TTC549 (cell line): ENCODE measurements at regions not wholly inside any gene's neighbourhood (a gene's known extent, or its start where the extent isn't known, plus 50 kb on each side); places are given as distances from the start of the nearest gene placed in this dataset.
"Not testable (repeated sequence)": the region's sequence is repeated elsewhere in the genome, so short reads cannot be mapped to it uniquely, and the experiment has no call there.

Source experiments
- FAIRE-seq: peaks from 2 replicates; lab custom pipeline; 2012; peaks lifted over from hg19 to GRCh38; lab: Jason Lieb, UNC

DNA sequence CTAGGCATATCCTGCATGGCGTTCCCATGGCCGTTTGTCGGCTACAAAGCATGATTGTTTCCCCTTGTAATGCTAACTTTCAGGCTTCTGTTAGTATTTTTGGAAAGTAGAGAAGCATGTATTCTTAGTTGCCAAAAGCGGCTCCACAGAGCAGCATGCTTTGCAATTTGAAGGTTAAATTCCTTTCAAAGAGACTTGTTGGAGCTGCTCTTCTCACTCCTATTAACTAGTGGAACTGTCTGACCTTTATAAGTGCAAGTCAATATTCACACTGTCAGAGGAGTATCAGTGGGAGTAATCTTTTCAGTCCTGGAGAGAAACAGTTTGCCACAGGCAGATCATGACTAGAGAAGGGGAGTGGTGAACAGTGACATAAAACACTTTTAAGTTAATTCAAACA is 656.1 kb upstream of the NOVA1 start:
- FAIRE-seq = no peak

DNA sequence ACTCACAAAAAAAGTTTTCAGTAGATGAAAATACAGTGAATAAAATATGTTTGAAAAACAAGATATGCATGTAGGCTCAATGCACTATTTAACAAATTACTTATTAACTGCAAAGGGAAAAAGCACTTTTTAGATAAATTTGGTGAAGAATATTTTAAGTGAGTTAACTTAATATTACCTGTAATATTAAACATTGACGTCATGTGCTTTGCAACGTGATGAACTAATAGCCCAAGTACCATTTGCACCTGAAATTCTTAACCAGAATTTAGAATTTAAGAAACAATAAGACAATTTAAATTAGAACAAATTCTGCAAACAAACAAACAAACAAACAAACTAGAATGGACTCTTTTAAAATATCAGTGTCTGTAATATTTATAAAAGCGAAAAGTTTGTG is 659.0 kb upstream of the NOVA1 start:
- FAIRE-seq = no peak

DNA sequence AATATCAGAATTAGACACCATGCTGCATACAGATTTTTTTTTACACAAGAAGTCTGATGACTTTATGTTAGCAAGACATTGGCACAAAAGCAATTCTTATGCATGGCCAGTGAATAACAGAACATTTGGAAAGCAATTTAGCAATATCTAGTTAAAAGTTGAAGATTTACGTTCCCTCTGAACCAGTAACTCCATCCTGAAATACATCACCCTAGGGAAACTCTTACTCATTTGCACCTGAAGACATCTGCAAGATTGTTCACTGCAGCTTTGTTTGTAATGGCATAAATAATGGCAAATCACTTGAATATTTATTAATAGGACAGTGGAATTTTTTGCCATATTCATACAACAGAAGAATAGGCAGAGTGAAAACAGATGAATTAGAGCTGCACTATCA is 670.0 kb upstream of the NOVA1 start:
- no peak for FAIRE-seq

DNA sequence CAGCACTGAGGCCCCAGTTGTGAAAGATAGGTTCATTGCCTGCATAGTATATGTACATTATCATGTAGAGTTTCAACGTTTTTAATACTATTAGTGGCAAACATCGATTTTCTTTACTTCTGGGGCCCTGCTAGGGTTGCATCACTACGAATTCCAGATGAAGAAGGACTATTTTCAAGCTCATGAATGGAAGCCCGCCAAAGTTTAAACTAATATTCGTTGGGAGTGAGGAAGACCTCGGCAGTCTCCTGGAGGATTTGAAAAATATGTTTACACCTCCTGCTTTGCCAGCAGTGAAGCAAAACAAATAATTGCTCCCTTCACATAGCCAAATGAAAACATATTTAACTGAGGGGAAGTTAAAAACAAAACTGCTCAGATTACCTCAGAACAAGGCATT is 672.9 kb upstream of the NOVA1 start:
- no peak for FAIRE-seq

DNA sequence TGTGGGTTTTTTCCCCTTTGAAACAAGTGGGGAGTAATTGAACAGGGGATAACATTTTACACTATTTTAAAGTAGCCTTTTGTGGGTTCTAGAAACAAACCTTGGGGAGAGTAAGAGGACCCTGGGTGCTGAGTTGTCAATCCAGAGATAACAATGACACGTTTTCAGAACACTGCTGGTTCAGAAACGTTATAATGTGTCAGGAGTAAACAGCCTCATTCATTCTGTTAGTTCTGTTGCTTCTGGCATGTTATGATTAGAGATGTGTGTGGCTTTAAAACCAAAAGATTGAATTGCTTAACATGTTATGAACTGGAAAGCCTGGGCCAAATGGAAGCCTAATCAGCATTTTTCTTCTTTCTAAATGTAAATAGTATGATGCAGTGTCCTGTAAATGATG is 680.5 kb upstream of the NOVA1 start:
- FAIRE-seq = no peak

DNA sequence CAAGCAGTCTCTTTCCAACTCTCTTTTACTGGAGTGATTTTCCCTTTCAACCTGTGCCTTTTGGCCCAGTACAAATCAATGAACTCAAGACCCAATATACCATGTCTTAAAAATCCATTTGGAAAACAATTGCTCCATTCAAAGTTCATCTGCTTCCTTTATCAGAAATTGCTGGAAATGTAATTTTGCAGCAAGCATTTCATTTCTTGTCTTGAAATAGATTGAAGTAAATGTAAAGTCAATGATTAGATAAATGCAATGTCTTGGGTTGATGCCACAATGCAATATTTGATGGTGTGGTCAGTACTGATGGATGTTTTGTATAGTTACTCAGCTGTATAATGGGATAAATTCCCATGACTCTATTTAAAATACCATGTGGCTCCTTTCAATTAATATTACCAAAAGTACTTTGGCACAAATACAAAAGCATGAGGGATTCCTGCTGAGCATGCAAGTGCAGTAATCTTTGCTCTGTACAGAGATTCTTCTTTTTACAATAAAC is 707.7 kb upstream of the NOVA1 start:
- FAIRE-seq = no peak

DNA sequence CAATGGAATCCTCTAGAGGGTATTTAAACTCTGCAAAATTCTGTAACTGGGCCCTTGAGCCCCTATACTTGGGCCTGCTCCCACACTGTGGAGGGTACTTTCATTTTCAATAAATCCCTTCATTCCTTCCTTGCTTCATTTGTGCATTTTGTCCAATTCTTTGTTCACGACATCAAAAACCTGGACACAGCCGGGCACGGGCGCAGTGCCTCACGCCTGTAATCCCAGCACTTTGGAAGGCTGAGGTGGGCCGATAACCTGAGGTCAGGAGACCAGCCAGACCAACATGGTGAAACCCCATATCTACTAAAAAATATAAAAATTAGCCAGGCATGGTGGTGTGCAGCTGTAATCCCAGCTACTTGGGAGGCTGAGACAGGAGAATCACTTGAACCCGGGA is 714.9 kb upstream of the NOVA1 start:
- FAIRE-seq = not testable (repeated sequence)

DNA sequence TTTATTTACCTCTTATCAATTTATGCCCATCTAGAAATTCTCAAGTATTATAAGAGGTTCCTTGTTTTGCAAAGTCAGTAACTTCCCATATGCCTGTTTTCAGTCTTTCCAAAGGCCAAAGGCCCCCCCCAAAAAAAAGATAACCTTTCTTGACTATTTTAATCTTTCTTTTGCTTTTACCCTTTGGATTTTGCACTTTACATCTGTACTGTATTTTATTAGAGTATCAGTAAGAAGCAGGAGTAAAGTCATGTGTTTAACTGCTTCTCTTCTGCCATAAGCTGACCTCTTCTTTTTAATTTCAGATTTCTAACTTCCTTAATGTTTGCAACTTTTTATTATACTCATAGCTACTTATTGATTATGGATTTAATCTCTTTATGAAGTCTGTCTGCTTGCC is 716.4 kb upstream of the NOVA1 start:
- FAIRE-seq = no peak

DNA sequence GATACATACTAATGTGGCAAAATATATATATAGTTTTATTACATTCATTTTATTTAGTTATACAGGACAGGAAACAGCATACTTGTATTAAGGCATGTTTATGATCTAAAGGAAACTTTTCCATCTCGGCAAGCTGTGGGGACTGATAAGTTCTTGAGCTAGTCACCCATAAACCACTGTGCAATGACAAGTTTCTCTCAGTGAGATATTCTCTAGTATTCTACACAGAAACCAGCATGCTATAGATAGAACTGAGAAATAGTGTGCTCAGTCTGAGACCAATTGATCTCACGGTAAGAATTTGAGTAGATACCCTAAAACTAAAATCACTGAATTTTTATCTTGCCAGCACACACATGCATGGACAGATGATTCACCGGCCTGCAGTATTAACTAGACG is 717.6 kb upstream of the NOVA1 start:
- no peak for FAIRE-seq

DNA sequence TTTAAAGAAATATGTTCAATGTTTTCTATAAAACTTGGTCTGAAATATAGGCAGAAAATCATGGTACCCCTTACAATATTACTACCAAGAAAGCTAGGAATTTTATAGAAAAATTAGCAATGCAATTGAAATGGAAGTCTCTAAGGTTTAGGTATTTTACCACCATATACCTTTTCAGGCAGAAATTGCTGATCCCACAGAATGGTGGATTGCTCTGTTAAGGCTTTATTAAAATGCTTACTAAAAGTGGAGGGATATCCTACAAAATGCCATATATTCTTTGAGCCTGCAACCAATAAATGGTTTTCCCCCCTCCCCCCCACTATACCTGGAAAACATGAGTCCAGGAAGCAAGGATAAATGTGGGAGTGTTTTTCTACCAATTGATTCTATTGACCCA is 718.1 kb upstream of the NOVA1 start:
- no peak for FAIRE-seq

DNA sequence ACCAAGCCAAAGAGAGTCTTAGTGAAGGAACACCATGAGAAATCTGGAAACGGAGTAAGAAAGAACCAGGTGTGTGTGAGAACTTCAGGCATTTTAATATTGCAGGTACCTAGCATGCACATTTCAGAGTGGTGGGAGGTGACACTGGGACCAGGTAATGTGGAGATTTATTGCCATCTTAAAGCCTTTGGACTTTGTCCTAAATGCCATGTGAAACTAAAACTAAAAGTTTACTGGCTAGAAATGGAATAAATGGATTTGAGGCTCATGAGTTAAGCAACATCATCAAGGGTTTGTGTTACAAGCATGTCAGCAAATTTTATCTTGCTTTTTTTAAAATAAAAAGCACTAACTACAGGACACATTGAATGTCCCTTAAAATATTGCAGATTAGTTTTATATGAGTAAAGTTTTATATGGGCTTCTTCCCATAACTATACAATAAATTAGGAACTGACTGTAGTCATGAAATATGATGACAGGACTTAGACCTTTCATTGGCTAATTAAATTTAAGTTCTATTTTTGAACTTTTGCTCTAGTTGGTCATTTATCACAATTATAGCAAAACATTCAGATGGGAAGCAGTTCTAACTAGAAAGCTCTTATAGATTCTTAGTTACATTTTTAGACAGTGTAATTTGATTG is 721.1 kb upstream of the NOVA1 start:
- no peak for FAIRE-seq

DNA sequence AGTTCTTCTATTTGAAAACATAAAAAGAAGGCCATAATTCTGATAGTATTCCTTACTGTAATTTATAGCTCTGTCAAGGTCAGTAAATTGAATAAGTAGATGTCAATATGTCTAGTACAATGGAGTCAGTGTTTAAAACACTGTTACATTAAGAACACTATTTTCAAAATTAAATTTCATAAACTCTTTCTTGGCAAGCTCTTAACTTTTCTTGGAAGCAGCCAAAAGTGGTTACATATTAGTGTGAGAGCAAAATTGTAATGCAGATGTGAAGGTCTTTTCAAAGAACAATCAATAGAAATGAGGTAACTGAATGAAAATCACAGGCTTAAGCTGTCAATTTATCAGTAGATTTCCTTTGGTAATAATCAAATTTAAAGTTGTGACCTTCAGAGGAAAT is 722.4 kb upstream of the NOVA1 start:
- FAIRE-seq = no peak

DNA sequence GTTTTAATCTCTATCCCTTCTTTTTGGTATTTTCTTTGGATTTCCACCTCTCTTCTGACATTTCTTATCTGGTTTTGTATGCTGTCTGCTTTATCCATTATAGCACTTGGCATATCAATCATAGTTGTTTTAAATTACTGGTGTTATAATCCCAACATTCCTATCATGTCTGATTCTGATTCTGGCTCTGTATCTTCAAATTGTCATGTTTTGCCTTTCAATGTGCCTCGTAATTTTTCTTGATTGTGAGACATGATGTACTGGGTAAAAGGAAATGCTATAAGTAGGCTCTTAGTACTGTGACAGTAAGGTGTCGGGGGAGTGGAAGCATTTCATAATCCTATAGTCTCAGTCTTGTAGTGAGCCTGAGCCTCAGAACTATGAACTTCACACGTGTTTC is 729.3 kb upstream of the NOVA1 start:
- no peak for FAIRE-seq

DNA sequence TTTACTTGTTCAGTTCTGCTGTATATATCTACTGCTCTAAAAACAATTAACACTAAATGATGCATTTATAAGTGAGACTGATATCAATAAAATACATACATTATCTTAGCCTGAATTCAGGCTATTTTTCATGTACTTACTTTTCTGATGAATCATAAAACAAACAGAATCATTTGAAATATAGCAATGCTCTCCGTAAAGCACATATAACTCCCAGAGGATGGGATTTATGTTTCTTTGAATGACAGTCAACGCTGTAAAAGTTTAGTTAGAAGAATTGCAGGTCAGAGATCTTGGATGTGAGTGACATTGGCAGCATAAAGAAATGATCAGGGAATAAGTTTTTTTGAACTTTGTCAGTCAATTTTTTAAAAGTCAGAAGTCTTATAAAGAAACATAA is 740.2 kb upstream of the NOVA1 start:
- no peak for FAIRE-seq

DNA sequence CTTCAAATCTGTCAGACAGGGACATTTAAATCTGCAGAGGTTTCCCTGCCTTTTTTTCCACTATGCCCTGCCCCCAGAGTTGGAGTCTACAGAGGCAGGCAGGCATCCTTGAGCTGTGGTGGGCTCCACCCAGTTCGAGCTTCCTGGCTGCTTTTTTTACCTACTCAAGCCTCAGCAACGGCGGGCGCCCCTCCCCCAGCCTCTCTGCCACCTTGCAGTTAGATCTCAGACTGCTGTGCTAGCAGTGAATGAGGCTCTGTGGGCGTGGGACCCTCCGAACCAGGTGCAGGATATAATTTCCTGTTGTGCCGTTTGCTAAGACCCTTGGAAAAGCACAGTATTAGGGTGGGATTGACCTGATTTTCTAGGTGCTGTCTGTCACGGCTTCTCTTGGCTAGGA is 765.2 kb upstream of the NOVA1 start:
- FAIRE-seq = not testable (repeated sequence)

DNA sequence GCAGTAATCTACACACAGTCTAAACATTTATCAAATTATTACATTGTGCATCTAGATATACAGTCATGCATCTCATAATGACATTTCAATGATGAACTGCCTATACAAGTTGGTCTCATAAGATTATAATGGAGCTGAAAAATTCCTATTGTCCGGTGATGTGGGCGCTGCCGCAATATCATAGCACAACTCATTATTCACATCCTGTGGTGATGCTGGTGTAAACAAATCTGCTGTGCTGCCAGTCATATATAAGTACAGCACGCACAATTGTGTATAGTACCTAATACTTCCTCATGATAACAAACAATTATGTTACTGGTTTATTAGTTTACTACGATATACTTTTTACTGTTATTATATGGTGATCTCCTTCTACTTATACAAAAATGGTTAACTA is 768.8 kb upstream of the NOVA1 start:
- FAIRE-seq = no peak

DNA sequence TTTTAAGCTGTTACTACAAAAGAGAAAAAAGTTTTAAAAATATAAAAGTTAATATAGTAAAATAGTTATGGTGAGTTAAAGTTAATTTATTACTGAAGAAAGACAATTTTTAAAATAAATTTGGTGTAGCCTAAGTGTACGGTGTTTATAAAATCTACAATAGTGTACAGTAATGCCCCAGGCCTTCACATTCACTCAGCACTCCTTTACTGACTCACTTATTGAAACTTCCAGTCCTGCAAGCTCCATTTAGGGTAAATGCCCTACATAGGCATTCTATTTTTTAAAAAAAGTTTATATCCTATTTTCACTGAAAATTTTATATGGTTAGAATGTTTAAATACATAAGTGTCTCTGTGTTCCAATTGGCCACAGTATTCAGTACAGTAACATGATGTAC is 769.5 kb upstream of the NOVA1 start:
- FAIRE-seq = no peak

DNA sequence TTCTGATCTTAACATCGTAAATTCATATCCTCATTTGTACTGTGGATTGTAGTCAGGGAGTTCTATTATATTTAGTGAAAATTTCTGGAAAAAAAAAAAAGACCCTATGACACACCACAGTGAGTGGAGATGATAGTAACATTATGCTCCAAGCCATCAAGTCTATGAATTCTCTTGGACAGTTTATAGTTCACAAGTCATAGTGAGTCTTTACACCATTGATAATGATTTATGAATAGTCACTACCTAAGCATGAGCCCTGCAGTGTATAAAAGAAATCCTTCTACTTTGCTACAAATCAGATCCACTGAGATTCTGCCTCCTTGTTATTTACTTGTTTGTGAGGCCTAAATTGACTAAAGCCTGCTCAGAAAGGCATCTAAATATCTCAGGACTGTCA is 772.2 kb upstream of the NOVA1 start:
- FAIRE-seq = no peak

DNA sequence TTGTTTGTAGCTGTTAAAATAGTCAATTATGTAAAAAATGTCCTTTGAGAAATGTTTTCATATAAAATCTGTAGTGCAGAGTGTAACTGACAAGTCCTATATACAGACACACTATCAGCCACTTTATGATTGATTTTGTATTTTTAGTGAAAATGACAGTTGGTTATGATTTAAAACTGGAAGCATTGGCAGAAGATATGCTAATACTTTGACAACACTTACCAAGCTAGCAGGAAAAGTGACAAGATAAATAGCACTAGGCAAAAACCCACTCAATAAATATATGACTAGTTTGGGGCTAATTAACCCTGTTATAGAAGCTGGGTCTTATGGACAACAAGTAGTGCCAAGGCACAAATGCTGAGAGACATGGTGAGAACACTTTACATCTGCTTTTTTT is 772.9 kb upstream of the NOVA1 start:
- FAIRE-seq = no peak

DNA sequence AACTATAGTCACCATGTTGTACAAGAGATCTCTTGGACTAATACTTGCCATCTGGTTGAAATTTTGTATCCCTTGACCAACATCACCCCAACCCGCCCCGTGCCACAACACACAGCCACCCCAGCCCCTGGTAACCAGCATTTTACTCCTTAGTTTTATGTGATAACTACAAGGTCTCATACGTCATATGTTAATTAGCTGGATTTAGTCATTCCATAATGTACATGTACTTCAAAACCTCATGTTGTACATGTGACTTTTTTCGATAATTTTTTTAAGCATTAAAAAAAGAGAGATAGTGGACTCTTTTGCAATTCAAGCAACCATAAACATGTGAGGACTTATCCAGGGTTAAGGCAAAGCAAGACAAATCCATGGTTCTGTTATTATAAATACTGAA is 773.4 kb upstream of the NOVA1 start:
- no peak for FAIRE-seq

DNA sequence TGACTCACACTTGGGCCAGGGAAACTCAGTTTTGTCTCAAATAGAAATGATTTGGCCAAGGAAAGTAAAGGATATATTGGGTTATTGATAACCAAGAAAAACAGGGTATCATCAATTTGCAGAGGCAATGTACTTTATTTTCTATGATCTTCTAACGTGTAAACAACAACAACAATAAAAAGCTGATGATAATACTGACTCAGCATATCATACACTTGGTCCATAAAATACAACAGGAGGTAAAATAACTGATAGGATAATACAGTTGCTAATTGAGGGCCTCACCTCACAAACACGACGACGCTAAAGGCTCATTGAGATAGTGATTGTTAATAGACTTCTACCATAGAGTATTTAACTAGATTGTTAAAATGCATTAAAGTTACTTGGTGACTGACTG is 774.0 kb upstream of the NOVA1 start:
- no peak for FAIRE-seq

DNA sequence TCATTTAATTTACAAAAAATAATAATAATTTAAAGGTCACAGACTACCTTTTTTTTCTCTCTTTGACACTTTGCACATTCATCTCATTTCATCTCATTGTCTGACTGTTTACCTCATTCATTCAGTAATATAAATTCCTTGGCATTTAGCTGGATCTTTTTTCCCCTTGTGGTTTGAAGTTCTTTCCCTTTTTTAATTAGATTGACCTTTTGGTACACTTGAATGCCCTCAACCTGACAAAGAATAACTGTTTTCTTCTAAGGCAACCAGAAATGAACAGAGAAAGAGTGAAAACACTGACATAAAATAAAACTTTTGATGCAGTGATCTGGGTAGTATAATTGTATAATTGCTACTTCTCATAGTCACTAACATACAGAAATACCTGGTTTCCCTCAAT is 774.9 kb upstream of the NOVA1 start:
- FAIRE-seq = no peak

DNA sequence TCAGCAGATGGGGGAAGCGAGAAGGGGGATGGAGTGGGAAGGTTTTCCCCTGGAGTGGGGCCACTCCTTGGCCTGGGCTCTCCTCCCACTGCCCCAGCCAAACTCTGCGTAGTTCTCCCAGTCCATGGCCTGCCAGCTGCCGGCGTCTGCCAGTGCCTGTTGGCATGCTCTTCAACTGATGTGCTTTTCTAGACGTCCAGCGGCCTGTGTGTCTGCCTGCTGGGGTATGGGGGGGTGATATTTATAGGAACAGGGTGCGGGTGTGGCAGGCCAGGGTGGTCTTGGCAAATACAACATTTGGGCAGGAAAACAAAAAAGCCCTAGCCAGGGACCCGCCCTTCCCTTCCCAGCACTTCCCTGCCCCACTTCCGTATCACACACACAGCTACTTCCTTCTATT is 786.3 kb upstream of the NOVA1 start:
- FAIRE-seq = no peak

DNA sequence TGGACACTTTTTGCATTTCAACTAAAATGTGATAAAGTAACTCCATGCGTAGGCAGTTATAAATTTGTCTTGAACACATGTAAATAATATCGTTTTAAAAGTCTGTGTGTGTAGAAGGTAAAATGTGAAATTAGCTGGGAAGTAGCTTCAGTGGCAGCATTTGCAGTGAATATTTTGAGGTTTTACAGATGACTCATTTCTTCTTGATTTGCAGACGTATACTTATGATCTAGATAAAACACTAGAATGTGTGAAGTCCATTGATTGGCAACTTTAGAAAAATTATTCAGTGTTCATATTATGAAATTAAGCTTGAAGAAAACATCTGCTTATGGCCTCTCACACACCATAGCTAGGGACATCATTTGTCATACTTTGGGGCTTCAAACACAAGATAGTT is 788.6 kb upstream of the NOVA1 start:
- FAIRE-seq = no peak

DNA sequence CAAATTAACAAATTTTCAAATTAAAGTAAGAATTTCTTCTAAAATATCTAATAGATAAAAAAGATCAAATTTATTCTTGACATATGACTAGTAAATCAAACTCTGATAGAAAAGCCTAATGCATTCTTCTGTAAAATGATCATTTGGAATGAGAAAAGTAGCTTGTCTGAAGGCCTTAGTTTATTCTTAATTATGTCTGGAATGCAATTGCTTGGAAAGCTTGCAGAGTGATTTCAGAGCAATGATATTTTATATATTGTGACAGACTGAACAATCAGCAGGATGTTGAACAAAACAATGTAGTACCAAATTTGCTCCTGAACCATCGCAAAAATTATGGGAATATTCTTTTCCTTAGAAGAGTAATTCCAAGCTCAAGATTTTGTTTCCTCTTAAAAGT is 789.6 kb upstream of the NOVA1 start:
- no peak for FAIRE-seq
